Neural crest cell (in vitro differentiated cells): ENCODE measurements at regions not wholly inside any gene's neighbourhood (a gene's known extent, or its start where the extent isn't known, plus 50 kb on each side); places are given as distances from the start of the nearest gene placed in this dataset.

Source experiments
- DNase-seq: peaks from one replicate; pipeline ENCODE4 v3.0.0; 2021; ENCODE audit warnings: low read depth, mixed read lengths, low spot score
- H3K27ac Mint-ChIP-seq: one replicate; pipeline ENCODE4 v1.8.0; 2021; ENCODE audit warnings: mild to moderate bottlenecking, mixed read lengths; ENCODE audit not compliant: unreplicated experiment
- H3K27me3 Mint-ChIP-seq: 2 replicates; pipeline ENCODE4 v1.8.0; 2021; ENCODE audit warnings: low read depth, mild to moderate bottlenecking, mixed read lengths
- H3K36me3 Mint-ChIP-seq: 2 replicates; pipeline ENCODE4 v1.8.0; 2021; ENCODE audit warnings: low read depth, mild to moderate bottlenecking, mixed read lengths
- H3K4me1 Mint-ChIP-seq: 2 replicates; pipeline ENCODE4 v1.8.0; 2021; ENCODE audit warnings: mixed read lengths
- H3K4me3 Mint-ChIP-seq: one replicate; pipeline ENCODE4 v1.8.0; 2021; ENCODE audit warnings: mild to moderate bottlenecking, mixed read lengths
- H3K9me3 Mint-ChIP-seq: 2 replicates; pipeline ENCODE4 v1.8.0; 2021; ENCODE audit warnings: mixed read lengths
- TF ChIP-seq, protein P1 (sequence below): fragments of 200-600 bp; sonication (generic); conservative IDR thresholded peaks from 2 replicates; pipeline ENCODE4 v1.5.0; 2021; ENCODE audit warnings: antibody characterized with exemption, mild to moderate bottlenecking

DNA sequence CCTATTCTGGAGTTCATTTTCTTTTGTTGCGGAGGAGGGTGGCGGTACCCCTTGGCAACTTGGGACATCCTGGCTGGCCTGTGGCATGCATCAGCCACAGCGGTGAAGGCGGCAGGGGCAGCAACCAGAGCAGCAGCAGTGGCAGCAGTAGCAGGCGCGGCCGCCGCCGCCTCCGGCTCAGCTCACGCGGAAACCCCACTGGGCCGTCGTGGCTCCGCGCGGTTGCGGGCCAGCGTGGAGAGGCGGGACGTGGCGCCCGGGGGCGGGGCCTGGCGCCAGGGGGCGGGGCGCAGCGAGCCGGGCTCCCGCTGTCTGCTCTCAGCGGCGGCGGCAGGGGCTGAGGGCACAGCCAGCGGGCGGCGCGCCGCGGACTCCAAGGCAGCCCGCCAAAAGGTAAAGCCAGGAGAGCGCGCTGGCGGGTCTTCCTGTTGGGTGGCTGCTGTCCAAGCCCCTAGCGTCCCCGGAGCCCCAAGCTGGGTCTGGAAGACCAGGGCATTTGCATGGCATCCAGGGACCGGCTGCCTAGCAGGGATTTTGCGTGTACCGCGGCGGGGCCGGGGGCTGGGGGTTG lies 334.4 kb upstream of the THRB start:
- Mint-ChIP-seq H3K9me3 (no peaks in the 10 kb centered on the region), H3K4me3 (peak overlapping the region; percentile 77), H3K4me1 (peaks cover 10% of the 10 kb centered on the region), H3K27me3 (peaks cover 62% of the 10 kb centered on the region), H3K36me3 (no peaks in the 10 kb centered on the region), H3K27ac (no peak overlapping the region)
- TF ChIP-seq, protein P1, sequence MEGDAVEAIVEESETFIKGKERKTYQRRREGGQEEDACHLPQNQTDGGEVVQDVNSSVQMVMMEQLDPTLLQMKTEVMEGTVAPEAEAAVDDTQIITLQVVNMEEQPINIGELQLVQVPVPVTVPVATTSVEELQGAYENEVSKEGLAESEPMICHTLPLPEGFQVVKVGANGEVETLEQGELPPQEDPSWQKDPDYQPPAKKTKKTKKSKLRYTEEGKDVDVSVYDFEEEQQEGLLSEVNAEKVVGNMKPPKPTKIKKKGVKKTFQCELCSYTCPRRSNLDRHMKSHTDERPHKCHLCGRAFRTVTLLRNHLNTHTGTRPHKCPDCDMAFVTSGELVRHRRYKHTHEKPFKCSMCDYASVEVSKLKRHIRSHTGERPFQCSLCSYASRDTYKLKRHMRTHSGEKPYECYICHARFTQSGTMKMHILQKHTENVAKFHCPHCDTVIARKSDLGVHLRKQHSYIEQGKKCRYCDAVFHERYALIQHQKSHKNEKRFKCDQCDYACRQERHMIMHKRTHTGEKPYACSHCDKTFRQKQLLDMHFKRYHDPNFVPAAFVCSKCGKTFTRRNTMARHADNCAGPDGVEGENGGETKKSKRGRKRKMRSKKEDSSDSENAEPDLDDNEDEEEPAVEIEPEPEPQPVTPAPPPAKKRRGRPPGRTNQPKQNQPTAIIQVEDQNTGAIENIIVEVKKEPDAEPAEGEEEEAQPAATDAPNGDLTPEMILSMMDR: no peak
- DNase-seq: peak; percentile 54

DNA sequence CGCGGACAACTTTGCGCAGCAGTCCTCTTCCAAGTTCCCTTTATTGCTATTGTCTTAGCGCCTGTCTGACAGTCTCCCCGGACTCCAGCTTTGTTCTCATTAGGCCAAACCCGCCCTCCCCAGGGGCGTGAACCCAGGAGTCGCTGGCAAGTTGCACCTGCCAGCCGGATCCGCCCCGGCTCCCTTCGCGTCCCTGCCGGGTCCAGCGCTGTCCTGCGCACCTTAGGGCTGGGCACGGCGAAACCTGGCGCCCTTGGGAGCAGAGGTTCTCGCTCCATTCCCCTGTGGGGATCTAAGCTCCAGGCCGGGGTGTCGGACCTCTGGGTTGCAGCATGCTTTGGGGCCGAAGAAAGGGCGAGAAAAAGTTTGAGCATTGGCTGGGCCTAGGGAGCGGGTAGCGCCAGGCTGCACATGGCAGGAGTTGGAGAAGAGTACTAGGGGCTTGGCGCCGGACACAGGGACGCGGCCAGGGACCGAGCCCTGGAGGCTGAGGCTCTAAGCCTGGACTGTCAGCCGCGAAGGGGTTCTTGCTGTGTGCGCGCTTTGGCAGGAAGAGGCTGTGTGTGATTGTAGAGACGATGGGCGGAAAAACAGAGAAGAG lies 335.1 kb upstream of the THRB start:
- peak; percentile 24 for DNase-seq
- no peak overlapping the region for H3K27ac Mint-ChIP-seq
- no peaks in the 10 kb centered on the region for H3K9me3 Mint-ChIP-seq
- peaks cover 62% of the 10 kb centered on the region for H3K27me3 Mint-ChIP-seq
- TF ChIP-seq, protein P1: no peak
- no peaks in the 10 kb centered on the region for H3K36me3 Mint-ChIP-seq
- peaks cover 10% of the 10 kb centered on the region for H3K4me1 Mint-ChIP-seq
- peak overlapping the region; percentile 91 for H3K4me3 Mint-ChIP-seq

DNA sequence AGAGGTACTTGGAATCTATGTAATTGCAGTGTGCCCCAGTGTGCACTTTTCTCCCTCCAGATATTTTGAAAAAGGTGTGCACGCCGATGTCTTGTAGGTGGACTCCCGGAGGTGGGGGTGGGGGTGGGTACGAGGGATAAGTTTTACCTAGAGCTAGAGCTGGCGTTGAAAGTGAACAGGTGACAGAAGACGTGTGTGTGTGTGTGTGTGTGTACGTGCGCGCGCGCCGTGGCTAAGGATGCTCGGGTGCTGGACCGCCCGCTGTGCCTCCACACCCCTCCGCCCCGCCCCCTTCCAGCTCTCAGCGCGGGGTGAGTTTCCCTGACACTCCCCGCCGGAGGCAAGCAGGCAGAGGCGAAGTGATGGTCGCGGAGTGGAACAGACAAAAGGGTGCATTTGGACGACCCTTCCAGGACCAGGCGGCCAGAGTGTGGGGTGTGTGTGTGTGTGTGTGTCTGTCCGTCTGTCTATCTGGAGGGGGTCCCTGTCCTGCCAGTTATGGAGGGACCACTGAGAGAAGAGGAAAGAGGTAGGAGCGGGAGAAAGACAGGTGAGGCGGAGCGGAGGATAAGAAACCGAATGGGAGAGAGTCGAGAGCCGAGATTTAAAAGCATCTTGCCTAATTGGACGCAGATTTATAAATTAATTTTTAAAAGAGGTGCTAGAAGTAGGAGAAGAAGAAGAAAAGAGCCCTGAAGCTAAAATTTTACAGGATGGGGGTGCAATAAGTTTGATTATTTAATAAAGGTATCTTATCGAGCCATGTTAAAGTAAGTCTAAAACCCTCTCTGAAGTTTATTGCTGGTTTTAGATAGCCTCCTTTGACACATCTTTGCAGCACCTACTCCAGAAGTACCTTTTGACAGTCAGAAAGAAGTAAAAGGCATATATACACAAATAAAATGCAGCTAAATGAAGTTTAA lies 335.8 kb upstream of the THRB start:
- peaks cover 10% of the 10 kb centered on the region for H3K4me1 Mint-ChIP-seq
- peaks cover 61% of the 10 kb centered on the region for H3K27me3 Mint-ChIP-seq
- no peaks in the 10 kb centered on the region for H3K9me3 Mint-ChIP-seq
- TF ChIP-seq, protein P1: no peak
- DNase-seq: peak; percentile 19
- H3K4me3 Mint-ChIP-seq: peak overlapping the region; percentile 91
- H3K27ac Mint-ChIP-seq: no peak overlapping the region
- H3K36me3 Mint-ChIP-seq: no peaks in the 10 kb centered on the region

DNA sequence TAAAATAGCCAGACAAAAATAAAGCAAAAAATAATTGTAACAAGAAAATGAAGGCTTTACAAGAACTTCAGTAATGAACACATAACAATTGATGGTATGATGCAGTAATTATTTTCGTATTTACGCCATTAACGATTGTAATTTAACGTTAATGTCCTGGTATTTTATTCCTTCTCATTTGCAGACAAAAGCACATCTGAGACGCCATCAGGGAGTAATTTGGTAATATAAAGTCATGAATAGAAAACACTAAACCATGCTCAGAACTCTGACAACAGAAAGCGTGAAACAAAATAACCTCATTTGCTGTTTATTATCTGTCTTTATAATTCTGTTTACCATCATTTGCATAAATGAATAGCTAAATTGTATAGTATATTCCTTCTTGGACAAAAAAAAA lies 336.6 kb upstream of the THRB start:
- Mint-ChIP-seq H3K4me3 (no peak overlapping the region), H3K27ac (no peak overlapping the region), H3K36me3 (no peaks in the 10 kb centered on the region), H3K4me1 (peaks cover 10% of the 10 kb centered on the region), H3K27me3 (peaks cover 57% of the 10 kb centered on the region), H3K9me3 (no peaks in the 10 kb centered on the region)
- no peak for DNase-seq
- TF ChIP-seq, protein P1: no peak

DNA sequence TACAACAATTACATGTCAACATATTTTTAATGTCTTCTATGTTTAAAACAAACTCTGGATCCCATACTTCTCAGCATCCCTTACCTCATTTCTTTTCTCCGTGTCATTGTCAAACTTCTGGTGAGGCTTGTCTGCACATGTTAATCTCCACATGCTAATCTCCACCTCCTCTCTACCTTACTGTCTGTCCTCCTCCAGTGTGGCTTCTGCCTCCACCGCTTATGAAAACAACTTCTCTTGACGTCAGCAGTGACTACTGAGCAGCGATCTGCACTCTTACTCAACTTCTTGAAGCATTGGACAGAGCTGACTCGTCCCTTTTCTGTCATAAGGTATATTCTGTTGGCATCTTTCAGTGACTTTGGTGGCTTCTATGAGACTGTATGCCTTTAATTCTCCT lies 338.2 kb upstream of the THRB start:
- peaks cover 10% of the 10 kb centered on the region for H3K4me1 Mint-ChIP-seq
- peaks cover 41% of the 10 kb centered on the region for H3K27me3 Mint-ChIP-seq
- no peak for DNase-seq
- peak overlapping the region; percentile 3 for H3K4me3 Mint-ChIP-seq
- no peaks in the 10 kb centered on the region for H3K9me3 Mint-ChIP-seq
- no peaks in the 10 kb centered on the region for H3K36me3 Mint-ChIP-seq
- no peak overlapping the region for H3K27ac Mint-ChIP-seq
- TF ChIP-seq, protein P1: no peak
